DOHH2 (cell line): ENCODE measurements at regions not wholly inside any gene's neighbourhood (a gene's known extent, or its start where the extent isn't known, plus 50 kb on each side); places are given as distances from the start of the nearest gene placed in this dataset.

Source experiments
- H3F3A ChIP-seq: fragments of 200-600 bp; sonication (generic), shearing (Covaris generic); 2 replicates; pipeline ENCODE4 v1.6.0; 2016; ENCODE audit warnings: antibody characterized with exemption, mild to moderate bottlenecking; ENCODE audit not compliant: control insufficient read depth, insufficient read depth
- H3K27ac ChIP-seq: fragments of 200-600 bp; sonication (generic); 2 replicates; pipeline ENCODE4 v1.5.1; 2014; ENCODE audit warnings: low read depth, mild to moderate bottlenecking, low read length, moderate library complexity
- H3K27me3 ChIP-seq: fragments of 200-600 bp; sonication (generic); 2 replicates; pipeline ENCODE4 v1.6.1; 2014; ENCODE audit warnings: mild to moderate bottlenecking, low read length, mixed read lengths; ENCODE audit not compliant: control insufficient read depth
- H3K36me3 ChIP-seq: fragments of 200-600 bp; sonication (generic); 2 replicates; pipeline ENCODE4 v1.6.1; 2014; ENCODE audit warnings: mild to moderate bottlenecking, low read length, moderate library complexity, mixed read lengths; ENCODE audit not compliant: control insufficient read depth
- H3K4me1 ChIP-seq: fragments of 200-600 bp; sonication (generic); 2 replicates; pipeline ENCODE4 v1.6.1; 2014; ENCODE audit warnings: mild to moderate bottlenecking, low read length, mixed read lengths; ENCODE audit not compliant: control insufficient read depth
- H3K4me2 ChIP-seq: fragments of 200-600 bp; sonication (generic); 2 replicates; pipeline ENCODE4 v1.6.0; 2014; ENCODE audit warnings: mild to moderate bottlenecking, low read length, moderate library complexity
- H3K4me3 ChIP-seq: fragments of 200-600 bp; sonication (generic); 2 replicates; pipeline ENCODE4 v1.5.1; 2014; ENCODE audit warnings: mild to moderate bottlenecking, low read length, mixed read lengths
- H3K79me2 ChIP-seq: fragments of 200-600 bp; sonication (generic); 2 replicates; pipeline ENCODE4 v1.6.1; 2014; ENCODE audit warnings: mild to moderate bottlenecking, low read length, mixed read lengths; ENCODE audit not compliant: control insufficient read depth
- H3K9me2 ChIP-seq: fragments of 200-600 bp; sonication (generic); replicated peaks from 2 replicates; pipeline ENCODE4 v1.6.1; 2014; ENCODE audit warnings: mild to moderate bottlenecking, low read length, mixed read lengths; ENCODE audit not compliant: control insufficient read depth
- H3K9me3 ChIP-seq: fragments of 200-600 bp; sonication (generic); 2 replicates; pipeline ENCODE4 v1.6.1; 2014; ENCODE audit warnings: antibody characterized with exemption, low read length, mixed read lengths; ENCODE audit not compliant: control insufficient read depth, insufficient read depth
- H4K20me1 ChIP-seq: fragments of 200-600 bp; sonication (generic); 2 replicates; pipeline ENCODE4 v1.6.0; 2014; ENCODE audit warnings: low read depth, mild to moderate bottlenecking, antibody characterized with exemption, low read length, moderate library complexity; ENCODE audit not compliant: control insufficient read depth, insufficient read depth
- EZH2phosphoT487 ChIP-seq: fragments of 200-600 bp; sonication (generic); IDR thresholded peaks from 2 replicates; pipeline ENCODE4 v1.6.1; 2017; ENCODE audit warnings: borderline replicate concordance, mild to moderate bottlenecking, antibody characterized with exemption, low read length, moderate library complexity, mixed read lengths
- TF ChIP-seq, protein P1 (sequence below): fragments of 200-600 bp; sonication (generic); IDR thresholded peaks from one replicate; pipeline ENCODE4 v1.5.1; 2014; ENCODE audit warnings: antibody characterized with exemption, mild to moderate bottlenecking, low read depth, low read length; ENCODE audit not compliant: poor library complexity, severe bottlenecking

DNA sequence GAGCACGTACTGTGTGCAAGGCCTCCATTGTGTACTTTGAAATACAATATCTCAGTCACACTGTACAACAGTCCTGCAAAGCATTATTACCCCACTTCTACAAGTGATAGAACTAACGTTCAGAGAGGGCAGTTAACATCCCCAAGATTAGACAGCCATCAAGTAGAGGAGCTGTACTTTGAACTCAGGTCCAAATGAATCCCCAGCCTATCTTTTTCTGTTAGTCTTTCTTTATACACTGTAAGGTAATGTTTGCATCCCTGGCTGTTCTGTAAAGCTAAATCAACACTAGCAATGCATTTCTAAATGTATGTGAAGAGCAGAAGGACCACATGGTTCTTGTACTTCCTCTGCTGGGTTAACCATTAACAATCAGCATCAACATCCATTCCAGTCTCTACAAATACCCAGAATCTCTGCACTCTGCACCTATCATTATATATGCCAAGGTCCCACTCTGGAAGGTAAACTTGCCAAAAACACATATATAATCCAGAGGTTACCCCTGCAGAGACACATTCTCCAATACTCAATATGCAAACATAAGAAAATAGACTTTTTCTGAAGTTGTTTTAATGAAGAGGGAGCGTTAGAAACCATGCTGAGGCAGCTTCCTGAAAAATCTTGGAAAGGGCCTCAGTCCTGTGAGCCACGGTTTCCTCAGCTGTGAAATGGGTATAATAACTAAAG is 182.3 kb downstream of the MZT1 start:
- Histone ChIP-seq H3K9me2 (no peaks in the 10 kb centered on the region), H3K4me2 (no peak overlapping the region), H3K79me2 (no peaks in the 10 kb centered on the region), H3K4me1 (no peaks in the 10 kb centered on the region), H3F3A (no peaks in the 10 kb centered on the region), H3K9me3 (no peaks in the 10 kb centered on the region), H3K27ac (no peak overlapping the region), H4K20me1 (no peaks in the 10 kb centered on the region), H3K4me3 (no peak overlapping the region), H3K27me3 (no peaks in the 10 kb centered on the region), H3K36me3 (no peaks in the 10 kb centered on the region)
- TF ChIP-seq EZH2phosphoT487: no peak
- TF ChIP-seq, protein P1, sequence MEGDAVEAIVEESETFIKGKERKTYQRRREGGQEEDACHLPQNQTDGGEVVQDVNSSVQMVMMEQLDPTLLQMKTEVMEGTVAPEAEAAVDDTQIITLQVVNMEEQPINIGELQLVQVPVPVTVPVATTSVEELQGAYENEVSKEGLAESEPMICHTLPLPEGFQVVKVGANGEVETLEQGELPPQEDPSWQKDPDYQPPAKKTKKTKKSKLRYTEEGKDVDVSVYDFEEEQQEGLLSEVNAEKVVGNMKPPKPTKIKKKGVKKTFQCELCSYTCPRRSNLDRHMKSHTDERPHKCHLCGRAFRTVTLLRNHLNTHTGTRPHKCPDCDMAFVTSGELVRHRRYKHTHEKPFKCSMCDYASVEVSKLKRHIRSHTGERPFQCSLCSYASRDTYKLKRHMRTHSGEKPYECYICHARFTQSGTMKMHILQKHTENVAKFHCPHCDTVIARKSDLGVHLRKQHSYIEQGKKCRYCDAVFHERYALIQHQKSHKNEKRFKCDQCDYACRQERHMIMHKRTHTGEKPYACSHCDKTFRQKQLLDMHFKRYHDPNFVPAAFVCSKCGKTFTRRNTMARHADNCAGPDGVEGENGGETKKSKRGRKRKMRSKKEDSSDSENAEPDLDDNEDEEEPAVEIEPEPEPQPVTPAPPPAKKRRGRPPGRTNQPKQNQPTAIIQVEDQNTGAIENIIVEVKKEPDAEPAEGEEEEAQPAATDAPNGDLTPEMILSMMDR: no peak

DNA sequence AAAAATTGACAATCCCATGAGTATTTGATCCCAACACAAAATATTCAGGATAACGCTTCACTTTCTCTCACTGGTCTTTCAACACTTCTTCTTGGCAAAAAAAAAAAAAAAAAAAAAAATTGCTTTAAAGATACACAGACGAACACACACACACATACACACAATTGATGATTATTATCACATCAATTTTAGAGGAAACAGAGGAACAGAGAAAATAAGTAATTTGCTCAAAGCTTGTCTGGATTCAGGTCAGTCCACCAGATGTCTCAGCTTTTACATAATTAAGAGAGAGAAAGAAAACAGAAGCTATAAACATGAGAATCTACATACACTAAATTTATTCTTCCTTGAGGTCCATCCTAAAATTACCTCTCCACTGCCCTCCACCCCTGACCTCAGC is 183.4 kb downstream of the MZT1 start:
- no peaks in the 10 kb centered on the region for H4K20me1 ChIP-seq
- no peak overlapping the region for H3K27ac ChIP-seq

DNA sequence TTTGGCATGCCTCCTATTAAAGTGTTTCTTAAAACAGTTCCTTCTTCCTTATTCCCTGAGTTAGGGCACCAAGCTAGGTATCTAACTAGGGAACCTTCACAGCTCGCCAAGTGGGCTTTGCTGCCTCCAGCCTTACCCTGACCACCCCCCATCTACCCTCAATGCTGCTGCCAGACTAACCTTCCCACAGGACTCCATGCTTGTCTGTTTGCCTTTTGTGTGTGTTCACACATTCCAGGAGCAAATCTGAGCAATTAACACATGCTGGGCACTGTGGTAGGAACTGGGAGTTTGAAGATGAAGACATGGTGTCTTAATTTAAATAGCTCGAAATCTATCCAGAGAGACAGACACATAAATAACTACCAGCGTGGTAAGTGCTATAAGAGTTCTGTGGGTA is 185.2 kb downstream of the MZT1 start:
- Histone ChIP-seq H3F3A (no peaks in the 10 kb centered on the region), H3K4me1 (no peaks in the 10 kb centered on the region), H3K9me2 (no peaks in the 10 kb centered on the region), H3K27me3 (no peaks in the 10 kb centered on the region), H3K36me3 (no peaks in the 10 kb centered on the region), H3K4me3 (no peak overlapping the region), H3K27ac (no peak overlapping the region), H3K9me3 (no peaks in the 10 kb centered on the region), H3K4me2 (no peak overlapping the region), H3K79me2 (no peaks in the 10 kb centered on the region), H4K20me1 (no peaks in the 10 kb centered on the region)
- no peak for TF ChIP-seq EZH2phosphoT487
- TF ChIP-seq, protein P1: no peak

More for the DNA sequence above, 183.4 kb downstream of the MZT1 start:
- Histone ChIP-seq H3K9me3 (no peaks in the 10 kb centered on the region), H3K79me2 (no peaks in the 10 kb centered on the region), H3K4me1 (no peaks in the 10 kb centered on the region), H3K36me3 (no peaks in the 10 kb centered on the region), H3K27me3 (no peaks in the 10 kb centered on the region), H3K4me2 (no peak overlapping the region), H3K4me3 (no peak overlapping the region), H3F3A (no peaks in the 10 kb centered on the region), H3K9me2 (no peaks in the 10 kb centered on the region)
- TF ChIP-seq EZH2phosphoT487: no peak
- TF ChIP-seq, protein P1: no peak

DNA sequence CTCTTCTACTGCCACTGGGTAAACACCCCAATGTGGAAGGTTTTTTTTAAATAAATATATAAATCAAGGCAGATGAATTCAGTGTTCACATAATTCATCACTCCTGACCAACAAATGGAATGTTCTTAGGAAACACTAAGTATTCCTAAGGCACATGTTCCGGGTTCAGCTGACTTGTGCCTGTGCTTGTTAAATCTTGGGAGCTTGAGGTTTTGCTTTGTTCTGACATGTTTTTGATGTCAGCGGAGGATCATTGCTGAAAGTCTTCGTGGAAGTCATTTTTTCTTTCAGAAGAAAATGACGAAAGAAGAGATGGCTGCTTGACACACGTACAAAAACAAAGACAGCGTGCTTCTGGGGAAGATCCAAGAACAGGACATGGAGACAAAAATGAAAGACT is 185.8 kb downstream of the MZT1 start:
- Histone ChIP-seq H3K9me3 (no peaks in the 10 kb centered on the region), H3K9me2 (no peaks in the 10 kb centered on the region), H3F3A (no peaks in the 10 kb centered on the region), H3K27me3 (no peaks in the 10 kb centered on the region), H3K4me3 (no peak overlapping the region), H3K79me2 (no peaks in the 10 kb centered on the region), H3K36me3 (no peaks in the 10 kb centered on the region), H3K4me1 (no peaks in the 10 kb centered on the region), H3K27ac (no peak overlapping the region), H4K20me1 (no peaks in the 10 kb centered on the region), H3K4me2 (no peak overlapping the region)
- TF ChIP-seq EZH2phosphoT487: no peak
- TF ChIP-seq, protein P1: no peak
